H9 (cell line): ENCODE measurements at regions not wholly inside any gene's neighbourhood (a gene's known extent, or its start where the extent isn't known, plus 50 kb on each side); places are given as distances from the start of the nearest gene placed in this dataset.

Experiments used
- DNase-seq: peaks from one replicate; pipeline ENCODE4 v3.0.0-alpha.2; 2017
- H2AFZ ChIP-seq: one replicate; pipeline ENCODE4 v1.6.1; 2013; ENCODE audit warnings: mild to moderate bottlenecking, low read length, control low read depth, moderate library complexity
- H2AK5ac ChIP-seq: 2 replicates; pipeline ENCODE4 v1.6.1; 2013; ENCODE audit warnings: low read length, control low read depth, mixed read lengths; ENCODE audit not compliant: insufficient read length
- H2BK120ac ChIP-seq: one replicate; pipeline ENCODE4 v1.6.1; 2013; ENCODE audit warnings: low read depth, mild to moderate bottlenecking, low read length, control low read depth, inconsistent platforms; ENCODE audit not compliant: poor library complexity, severe bottlenecking
- H2BK12ac ChIP-seq: 2 replicates; pipeline ENCODE4 v1.6.1; 2013; ENCODE audit warnings: low read length, control low read depth, mixed read lengths, low read depth; ENCODE audit not compliant: insufficient read length
- H2BK15ac ChIP-seq: 2 replicates; pipeline ENCODE4 v1.6.1; 2013; ENCODE audit warnings: low read depth, low read length, control low read depth
- H2BK20ac ChIP-seq: one replicate; pipeline ENCODE4 v1.6.1; 2013; ENCODE audit warnings: low read depth, mild to moderate bottlenecking, low read length, control low read depth, inconsistent platforms; ENCODE audit not compliant: poor library complexity, severe bottlenecking
- H2BK5ac ChIP-seq: 2 replicates; pipeline ENCODE4 v1.6.1; 2013; ENCODE audit warnings: low read length, control low read depth, mixed read lengths; ENCODE audit not compliant: insufficient read length
- H3K14ac ChIP-seq: 2 replicates; pipeline ENCODE4 v1.6.1; 2013; ENCODE audit warnings: low read length, control low read depth; ENCODE audit not compliant: insufficient read depth
- H3K18ac ChIP-seq: 2 replicates; pipeline ENCODE4 v1.6.1; 2013; ENCODE audit warnings: low read depth, mild to moderate bottlenecking, mixed read lengths, low read length, control low read depth; ENCODE audit not compliant: insufficient read length
- H3K23ac ChIP-seq: 2 replicates; pipeline ENCODE4 v1.6.1; 2013; ENCODE audit warnings: low read length, control low read depth, mixed read lengths, low read depth; ENCODE audit not compliant: insufficient read length
- H3K23me2 ChIP-seq: 2 replicates; pipeline ENCODE4 v1.6.1; 2013; ENCODE audit warnings: low read depth, mild to moderate bottlenecking, mixed read lengths, low read length, control low read depth; ENCODE audit not compliant: insufficient read length, poor library complexity, severe bottlenecking
- H3K27ac ChIP-seq: 2 replicates; pipeline ENCODE4 v1.5.1; 2013; ENCODE audit warnings: low read length, control low read depth, mixed read lengths, low read depth; ENCODE audit not compliant: insufficient read length
- H3K27me3 ChIP-seq: 2 replicates; pipeline ENCODE4 v1.6.1; 2013; ENCODE audit warnings: low read length, control low read depth, inconsistent platforms; ENCODE audit not compliant: insufficient read depth
- H3K4ac ChIP-seq: 2 replicates; pipeline ENCODE4 v1.6.1; 2013; ENCODE audit warnings: low read depth, mild to moderate bottlenecking, control low read depth, inconsistent platforms, low read length, moderate library complexity
- H3K4me1 ChIP-seq: 2 replicates; pipeline ENCODE4 v1.6.1; 2013; ENCODE audit warnings: low read length, control low read depth, inconsistent platforms; ENCODE audit not compliant: insufficient read depth
- H3K4me2 ChIP-seq: 2 replicates; pipeline ENCODE4 v1.6.1; 2013; ENCODE audit warnings: low read length, control low read depth, mixed read lengths; ENCODE audit not compliant: insufficient read length, insufficient read depth
- H3K56ac ChIP-seq: 2 replicates; pipeline ENCODE4 v1.6.1; 2013; ENCODE audit warnings: low read depth, mild to moderate bottlenecking, mixed read lengths, low read length, control low read depth; ENCODE audit not compliant: insufficient read length
- H3K79me1 ChIP-seq: 2 replicates; pipeline ENCODE4 v1.6.1; 2013; ENCODE audit warnings: low read depth, mild to moderate bottlenecking, moderate library complexity, low read length, control low read depth, inconsistent platforms; ENCODE audit not compliant: insufficient read depth, poor library complexity, severe bottlenecking
- H3K79me2 ChIP-seq: 2 replicates; pipeline ENCODE4 v1.6.1; 2013; ENCODE audit warnings: low read length, control low read depth, inconsistent platforms; ENCODE audit not compliant: insufficient read depth
- H3K9ac ChIP-seq: 2 replicates; pipeline ENCODE4 v1.6.1; 2013; ENCODE audit warnings: low read length, control low read depth, mixed read lengths; ENCODE audit not compliant: insufficient read length; ENCODE audit errors: extremely low read depth
- H3K9me3 ChIP-seq: one replicate; pipeline ENCODE4 v1.6.1; 2013; ENCODE audit warnings: low read depth, low read length, inconsistent platforms; ENCODE audit not compliant: control insufficient read depth
- H3T11ph ChIP-seq: one replicate; pipeline ENCODE4 v1.6.1; 2013; ENCODE audit warnings: mild to moderate bottlenecking, low read length, control low read depth, inconsistent platforms
- H4K20me1 ChIP-seq: one replicate; pipeline ENCODE4 v1.6.1; 2013; ENCODE audit not compliant: control insufficient read depth, insufficient read length, insufficient read depth
- H4K5ac ChIP-seq: 2 replicates; pipeline ENCODE4 v1.6.1; 2013; ENCODE audit warnings: low read depth, mild to moderate bottlenecking, mixed read lengths, low read length, control low read depth; ENCODE audit not compliant: insufficient read length
- H4K8ac ChIP-seq: replicated peaks from 2 replicates; pipeline ENCODE4 v1.6.1; 2013; ENCODE audit warnings: low read length, control low read depth, mixed read lengths, low read depth; ENCODE audit not compliant: insufficient read length
- H4K91ac ChIP-seq: 2 replicates; pipeline ENCODE4 v1.6.1; 2013; ENCODE audit warnings: low read depth, mild to moderate bottlenecking, moderate library complexity, mixed read lengths, low read length, control low read depth; ENCODE audit not compliant: insufficient read length
- H3K27ac Mint-ChIP-seq, 3 experiments: 2 replicates in 2 of 3; 3 replicates in 1 of 3; pipeline ENCODE4 v1.8.0; 2020 to 2021; ENCODE audit warnings: mixed read lengths in 3 of 3, mild to moderate bottlenecking in 1 of 3, moderate library complexity in 1 of 3
- H3K27me3 Mint-ChIP-seq: 2 replicates; pipeline ENCODE4 v1.8.0; 2021; ENCODE audit warnings: low read depth, mild to moderate bottlenecking, moderate library complexity, mixed read lengths
- H3K36me3 Mint-ChIP-seq, 3 experiments: 2 replicates in 2 of 3; 3 replicates in 1 of 3; pipeline ENCODE4 v1.8.0; 2020 to 2021; ENCODE audit warnings: low read depth in 3 of 3, mixed read lengths in 3 of 3; ENCODE audit not compliant: insufficient read depth in 1 of 3
- H3K4me1 Mint-ChIP-seq, 2 experiments: 2 replicates each; pipeline ENCODE4 v1.8.0; 2020; ENCODE audit warnings: mixed read lengths in 2 of 2
- H3K4me3 Mint-ChIP-seq, 2 experiments: 2 replicates in 1 of 2; 3 replicates in 1 of 2; pipeline ENCODE4 v1.8.0; 2020 to 2021; ENCODE audit warnings: mild to moderate bottlenecking in 2 of 2, mixed read lengths in 2 of 2, moderate library complexity in 1 of 2
- H3K9me3 Mint-ChIP-seq, 2 experiments: 2 replicates in 1 of 2; 3 replicates in 1 of 2; pipeline ENCODE4 v1.8.0; 2020; ENCODE audit warnings: mild to moderate bottlenecking in 2 of 2, mixed read lengths in 2 of 2, moderate library complexity in 1 of 2
- CTCF ChIP-seq: fragments of 200-600 bp; sonication (generic); conservative IDR thresholded peaks from 3 replicates; pipeline ENCODE4 v1.8.0; 2021; ENCODE audit warnings: antibody characterized with exemption, mild to moderate bottlenecking
- WGBS: extraction: QIAGEN DNeasy Blood & Tissue Kit; methylation state at CpG from one replicate; pipeline ENCODE4 v1.1.7; 2013; ENCODE audit warnings: missing lambda C conversion rate, low lambda C conversion rate, mixed read lengths; ENCODE audit not compliant: insufficient read length; ENCODE audit errors: extremely low coverage; 5-methylcytosine and 5-hydroxymethylcytosine counted together

DNA sequence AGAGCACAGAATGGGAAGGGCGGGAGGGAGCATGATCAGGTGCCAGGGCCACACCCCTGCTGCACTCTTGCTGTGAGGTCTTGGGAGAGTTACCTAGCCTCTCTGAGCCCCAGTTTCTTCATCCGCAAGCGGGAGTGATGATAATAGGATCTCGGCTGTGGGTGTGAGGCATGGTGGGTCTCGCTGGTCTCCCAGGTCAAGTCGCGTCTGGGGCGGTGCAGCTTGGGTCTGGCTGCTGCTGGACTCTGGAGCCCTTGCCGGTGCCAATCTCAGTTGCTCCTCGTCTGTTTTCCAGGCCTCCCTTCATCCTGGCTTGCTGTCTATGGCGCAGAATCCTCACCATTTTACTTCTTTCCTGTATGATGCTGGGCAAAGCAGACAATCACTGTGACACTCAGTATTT is 130.3 kb upstream of the RAB12 start:
- Histone ChIP-seq H3K23me2 (no peaks in the 10 kb centered on the region), H3K27ac (no peak overlapping the region), H3K9me3 (no peaks in the 10 kb centered on the region), H2BK12ac (no peak overlapping the region), H3K4ac (no peak overlapping the region), H2BK120ac (no peak overlapping the region), H3K23ac (no peak overlapping the region), H2BK20ac (no peak overlapping the region), H3K27me3 (no peaks in the 10 kb centered on the region), H4K5ac (no peak overlapping the region), H3T11ph (no peak overlapping the region), H3K18ac (no peak overlapping the region), H3K4me2 (no peak overlapping the region), H3K79me2 (no peaks in the 10 kb centered on the region), H3K14ac (no peak overlapping the region), H2AK5ac (no peak overlapping the region), H4K91ac (no peak overlapping the region), H4K20me1 (no peaks in the 10 kb centered on the region), H2AFZ (no peak overlapping the region), H2BK5ac (no peak overlapping the region), H2BK15ac (no peak overlapping the region), H3K79me1 (no peaks in the 10 kb centered on the region), H3K56ac (no peak overlapping the region), H3K4me1 (no peaks in the 10 kb centered on the region), H4K8ac (no peak overlapping the region), H3K9ac (no peak overlapping the region)
- DNase-seq: no peak
- Mint-ChIP-seq H3K4me3 (no peak overlapping the region), H3K27ac (no peak overlapping the region), H3K4me1 (peaks cover 4 to 7% of the 10 kb centered on the region in 2 experiments), H3K36me3 (no peaks in the 10 kb centered on the region), H3K9me3 (no peaks in the 10 kb centered on the region; a peak in 2 of 5 replicates), H3K27me3 (peaks cover 1% of the 10 kb centered on the region)
- no peak for TF ChIP-seq CTCF
- no CpG with 5 or more reads among the region's 11 CpGs for WGBS
